ENCODE measurements at regions not wholly inside any gene's neighbourhood (a gene's known extent, or its start where the extent isn't known, plus 50 kb on each side); places are given as distances from the start of the nearest gene placed in this dataset.
"Not testable (repeated sequence)": the region's sequence is repeated elsewhere in the genome, so short reads cannot be mapped to it uniquely, and the experiment has no call there.

DNA sequence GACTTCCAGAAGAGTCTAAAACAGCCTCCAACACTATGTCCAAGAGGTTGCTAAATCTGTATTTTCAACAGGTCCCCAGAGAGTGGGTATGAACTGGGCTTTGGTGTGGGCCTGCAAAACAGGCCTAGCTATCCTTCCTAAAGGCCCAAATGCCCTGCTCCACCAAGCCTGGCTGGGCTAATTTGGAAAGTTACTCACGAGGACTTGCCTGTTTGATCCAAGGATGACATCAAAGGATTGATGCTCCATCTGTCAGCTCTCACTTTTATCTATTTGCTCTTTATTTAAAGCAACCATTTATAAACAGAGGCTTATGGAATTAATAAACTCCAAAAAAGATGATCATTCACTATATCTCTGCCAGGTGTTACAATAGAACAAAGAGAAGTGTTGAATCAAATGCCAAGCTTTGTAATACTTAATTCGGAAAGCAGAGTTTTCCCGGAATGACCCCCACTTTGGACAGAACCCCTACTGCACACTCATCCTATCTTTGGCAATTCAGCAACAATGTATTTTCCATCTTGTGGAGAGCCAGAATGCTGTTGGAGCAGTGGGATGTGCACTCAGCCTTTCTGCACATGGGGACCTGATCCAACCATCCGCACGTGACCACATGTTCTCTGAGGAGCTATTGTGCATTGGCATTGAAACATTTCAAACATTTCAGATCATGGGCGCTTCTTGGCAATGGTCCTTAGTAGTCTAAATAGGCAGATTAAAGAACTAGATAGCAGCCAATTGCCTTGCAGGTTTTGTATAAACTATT, 163.3 kb upstream of the THBS1 start:
- in situ Hi-C loops (cut with HindIII; ENCODE audit: low pct_unique_long_range_greater_than_20kb, low sequenced_read_pairs): no loop called here
- POLR2A ChIA-PET: no interaction called here
- H3K27ac ChIP-seq (ENCODE audit: low read length): no peak overlapping the region
- TF ChIP-seq POLR2AphosphoS5 (IDR thresholded peaks at IDR 0.05; ENCODE audit: low read depth, low read length) (no peak), TCF7L2 (IDR thresholded peaks at IDR 0.05; ENCODE audit: low read depth, low read length) (no peak), SIN3A (IDR thresholded peaks at IDR 0.05; ENCODE audit: borderline replicate concordance, insufficient read depth, low read depth, low read length) (no peak)
- TF ChIP-seq, protein P1, sequence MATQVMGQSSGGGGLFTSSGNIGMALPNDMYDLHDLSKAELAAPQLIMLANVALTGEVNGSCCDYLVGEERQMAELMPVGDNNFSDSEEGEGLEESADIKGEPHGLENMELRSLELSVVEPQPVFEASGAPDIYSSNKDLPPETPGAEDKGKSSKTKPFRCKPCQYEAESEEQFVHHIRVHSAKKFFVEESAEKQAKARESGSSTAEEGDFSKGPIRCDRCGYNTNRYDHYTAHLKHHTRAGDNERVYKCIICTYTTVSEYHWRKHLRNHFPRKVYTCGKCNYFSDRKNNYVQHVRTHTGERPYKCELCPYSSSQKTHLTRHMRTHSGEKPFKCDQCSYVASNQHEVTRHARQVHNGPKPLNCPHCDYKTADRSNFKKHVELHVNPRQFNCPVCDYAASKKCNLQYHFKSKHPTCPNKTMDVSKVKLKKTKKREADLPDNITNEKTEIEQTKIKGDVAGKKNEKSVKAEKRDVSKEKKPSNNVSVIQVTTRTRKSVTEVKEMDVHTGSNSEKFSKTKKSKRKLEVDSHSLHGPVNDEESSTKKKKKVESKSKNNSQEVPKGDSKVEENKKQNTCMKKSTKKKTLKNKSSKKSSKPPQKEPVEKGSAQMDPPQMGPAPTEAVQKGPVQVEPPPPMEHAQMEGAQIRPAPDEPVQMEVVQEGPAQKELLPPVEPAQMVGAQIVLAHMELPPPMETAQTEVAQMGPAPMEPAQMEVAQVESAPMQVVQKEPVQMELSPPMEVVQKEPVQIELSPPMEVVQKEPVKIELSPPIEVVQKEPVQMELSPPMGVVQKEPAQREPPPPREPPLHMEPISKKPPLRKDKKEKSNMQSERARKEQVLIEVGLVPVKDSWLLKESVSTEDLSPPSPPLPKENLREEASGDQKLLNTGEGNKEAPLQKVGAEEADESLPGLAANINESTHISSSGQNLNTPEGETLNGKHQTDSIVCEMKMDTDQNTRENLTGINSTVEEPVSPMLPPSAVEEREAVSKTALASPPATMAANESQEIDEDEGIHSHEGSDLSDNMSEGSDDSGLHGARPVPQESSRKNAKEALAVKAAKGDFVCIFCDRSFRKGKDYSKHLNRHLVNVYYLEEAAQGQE (IDR thresholded peaks at IDR 0.05; ENCODE audit: insufficient read depth in 1 of 2, low read depth in 2 of 2, low read length in 1 of 2): no peak
- TF ChIP-seq, protein P2, sequence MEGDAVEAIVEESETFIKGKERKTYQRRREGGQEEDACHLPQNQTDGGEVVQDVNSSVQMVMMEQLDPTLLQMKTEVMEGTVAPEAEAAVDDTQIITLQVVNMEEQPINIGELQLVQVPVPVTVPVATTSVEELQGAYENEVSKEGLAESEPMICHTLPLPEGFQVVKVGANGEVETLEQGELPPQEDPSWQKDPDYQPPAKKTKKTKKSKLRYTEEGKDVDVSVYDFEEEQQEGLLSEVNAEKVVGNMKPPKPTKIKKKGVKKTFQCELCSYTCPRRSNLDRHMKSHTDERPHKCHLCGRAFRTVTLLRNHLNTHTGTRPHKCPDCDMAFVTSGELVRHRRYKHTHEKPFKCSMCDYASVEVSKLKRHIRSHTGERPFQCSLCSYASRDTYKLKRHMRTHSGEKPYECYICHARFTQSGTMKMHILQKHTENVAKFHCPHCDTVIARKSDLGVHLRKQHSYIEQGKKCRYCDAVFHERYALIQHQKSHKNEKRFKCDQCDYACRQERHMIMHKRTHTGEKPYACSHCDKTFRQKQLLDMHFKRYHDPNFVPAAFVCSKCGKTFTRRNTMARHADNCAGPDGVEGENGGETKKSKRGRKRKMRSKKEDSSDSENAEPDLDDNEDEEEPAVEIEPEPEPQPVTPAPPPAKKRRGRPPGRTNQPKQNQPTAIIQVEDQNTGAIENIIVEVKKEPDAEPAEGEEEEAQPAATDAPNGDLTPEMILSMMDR (IDR thresholded peaks at IDR 0.05): no peak
- no TSS peak for BruUV-seq (replicated peaks)
- no peaks in the 10 kb centered on the region for H3K9me3 ChIP-seq (ENCODE audit: control insufficient read depth, insufficient read depth, low read depth, low read length)
- H3K4me1 ChIP-seq (ENCODE audit: control insufficient read depth, insufficient read depth, low read length): no peaks in the 10 kb centered on the region
- DNase-seq (ENCODE audit: low read depth, low spot score): no peak
- no peaks in the 10 kb centered on the region for H3K27me3 ChIP-seq (ENCODE audit: control insufficient read depth, insufficient read depth, low read length)
- intact Hi-C loops (cut with micrococcal nuclease; ENCODE audit: unreplicated experiment): no loop called here
- no peaks in the 10 kb centered on the region for H3K36me3 ChIP-seq (ENCODE audit: control insufficient read depth, insufficient read depth, low read length)
- no peak for ATAC-seq
- H3K4me3 ChIP-seq (ENCODE audit: low read depth in 2 of 2, low read length in 2 of 2): no peak overlapping the region
- CTCF ChIA-PET: no interaction called here

DNA sequence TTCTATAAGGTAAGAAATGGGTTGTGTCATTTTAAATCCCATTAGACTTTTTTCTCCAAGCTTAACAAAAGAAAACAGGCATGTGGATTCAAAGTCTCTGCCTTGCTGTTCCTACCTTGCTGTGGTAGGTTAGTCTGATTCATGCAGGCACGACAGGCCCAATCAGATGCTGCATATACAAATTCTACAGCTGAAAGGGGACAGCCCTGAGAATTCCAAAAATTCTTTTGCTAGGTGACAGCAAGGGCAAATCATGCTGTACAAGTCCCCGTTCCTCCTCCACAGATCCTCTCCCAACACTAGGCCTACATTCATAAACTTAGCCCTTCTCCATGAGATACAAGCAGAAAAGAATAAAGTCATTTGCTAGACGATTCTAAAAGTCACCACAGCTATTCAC, 161.2 kb upstream of the THBS1 start:
- no peak for ATAC-seq
- Histone ChIP-seq H3K27ac (ENCODE audit: low read length) (no peak overlapping the region), H3K4me3 (ENCODE audit: low read depth in 2 of 2, low read length in 2 of 2) (no peak overlapping the region), H3K36me3 (ENCODE audit: control insufficient read depth, insufficient read depth, low read length) (no peaks in the 10 kb centered on the region), H3K27me3 (ENCODE audit: control insufficient read depth, insufficient read depth, low read length) (no peaks in the 10 kb centered on the region), H3K4me1 (ENCODE audit: control insufficient read depth, insufficient read depth, low read length) (no peaks in the 10 kb centered on the region), H3K9me3 (ENCODE audit: control insufficient read depth, insufficient read depth, low read depth, low read length) (no peaks in the 10 kb centered on the region)
- no peak for DNase-seq (ENCODE audit: low read depth, low spot score)
- ChIA-PET POLR2A (no interaction called here), CTCF (no interaction called here)
- in situ Hi-C loops (cut with HindIII; ENCODE audit: low pct_unique_long_range_greater_than_20kb, low sequenced_read_pairs) (no loop called here), intact Hi-C loops (cut with micrococcal nuclease; ENCODE audit: unreplicated experiment) (no loop called here)
- BruUV-seq (replicated peaks): no TSS peak
- TF ChIP-seq, protein P2 (IDR thresholded peaks at IDR 0.05): no peak
- TF ChIP-seq SIN3A (IDR thresholded peaks at IDR 0.05; ENCODE audit: borderline replicate concordance, insufficient read depth, low read depth, low read length) (no peak), TCF7L2 (IDR thresholded peaks at IDR 0.05; ENCODE audit: low read depth, low read length) (no peak), POLR2AphosphoS5 (IDR thresholded peaks at IDR 0.05; ENCODE audit: low read depth, low read length) (no peak)
- TF ChIP-seq, protein P1 (IDR thresholded peaks at IDR 0.05; ENCODE audit: insufficient read depth in 1 of 2, low read depth in 2 of 2, low read length in 1 of 2): no peak

- H3K27ac ChIP-seq (ENCODE audit: low read length); H3K9me3 ChIP-seq (ENCODE audit: control insufficient read depth, insufficient read depth, low read depth, low read length); in situ Hi-C loops (cut with HindIII; ENCODE audit: low pct_unique_long_range_greater_than_20kb, low sequenced_read_pairs); H3K27me3 ChIP-seq (ENCODE audit: control insufficient read depth, insufficient read depth, low read length); DNase-seq (ENCODE audit: low read depth, low spot score); H3K4me3 ChIP-seq (ENCODE audit: low read depth in 2 of 2, low read length in 2 of 2); BruUV-seq (replicated peaks); POLR2A ChIA-PET; CTCF ChIA-PET; intact Hi-C loops (cut with micrococcal nuclease; ENCODE audit: unreplicated experiment); H3K36me3 ChIP-seq (ENCODE audit: control insufficient read depth, insufficient read depth, low read length); ATAC-seq; H3K4me1 ChIP-seq (ENCODE audit: control insufficient read depth, insufficient read depth, low read length): not testable (repeated sequence)
Measured at GRCh38 chr15:39420123-39420852, 160.6 kb upstream of the THBS1 start.

All from Panc1 (cell line).